GM21619 (cell line): ENCODE measurements at regions not wholly inside any gene's neighbourhood (a gene's known extent, or its start where the extent isn't known, plus 50 kb on each side); places are given as distances from the start of the nearest gene placed in this dataset.
"Not testable (repeated sequence)": the region's sequence is repeated elsewhere in the genome, so short reads cannot be mapped to it uniquely, and the experiment has no call there.

Experiments used
- ATAC-seq: cut with Tn5 transposase; IDR thresholded peaks from one replicate; pipeline ENCODE4 v1.9.1; 2021; ENCODE audit not compliant: unreplicated experiment

DNA sequence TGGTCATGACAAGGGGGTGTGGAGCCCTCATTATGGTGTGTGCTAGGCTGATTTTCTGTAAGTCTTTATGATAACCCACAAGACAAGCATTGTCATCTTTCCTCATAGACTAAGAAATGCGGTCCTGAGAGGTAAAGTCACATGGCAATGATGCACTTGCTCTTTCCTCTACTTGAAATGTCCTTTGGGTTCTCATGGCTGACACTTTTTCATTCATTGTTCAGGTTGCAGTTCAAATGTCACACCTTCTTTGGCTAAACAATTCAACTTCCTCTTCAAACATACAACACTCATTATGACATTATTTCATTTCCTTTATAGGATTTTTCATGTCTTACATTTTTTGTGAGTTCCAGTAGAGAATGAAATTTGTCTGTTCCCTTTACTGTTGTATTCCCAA lies 323.6 kb upstream of the PRR16 start:
- no peak for ATAC-seq

DNA sequence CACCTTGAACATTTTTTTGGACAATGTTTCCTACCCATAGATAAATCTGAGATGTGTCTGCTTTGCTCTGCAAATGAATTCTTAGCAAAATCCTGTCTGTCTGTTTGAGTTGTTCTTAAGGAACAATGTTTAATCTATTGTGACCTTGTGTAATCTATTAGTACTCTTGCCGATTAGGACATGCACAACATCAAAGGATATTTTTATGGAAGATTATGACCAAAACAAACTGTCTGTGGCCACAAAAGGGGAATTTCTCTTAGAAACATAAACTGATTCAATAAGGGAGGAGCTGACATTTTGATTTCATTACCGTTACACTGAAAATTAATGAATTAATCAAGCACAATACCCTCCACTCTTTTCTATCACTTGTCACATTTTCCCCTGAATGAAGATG lies 323.0 kb upstream of the PRR16 start:
- ATAC-seq, result no peak

DNA sequence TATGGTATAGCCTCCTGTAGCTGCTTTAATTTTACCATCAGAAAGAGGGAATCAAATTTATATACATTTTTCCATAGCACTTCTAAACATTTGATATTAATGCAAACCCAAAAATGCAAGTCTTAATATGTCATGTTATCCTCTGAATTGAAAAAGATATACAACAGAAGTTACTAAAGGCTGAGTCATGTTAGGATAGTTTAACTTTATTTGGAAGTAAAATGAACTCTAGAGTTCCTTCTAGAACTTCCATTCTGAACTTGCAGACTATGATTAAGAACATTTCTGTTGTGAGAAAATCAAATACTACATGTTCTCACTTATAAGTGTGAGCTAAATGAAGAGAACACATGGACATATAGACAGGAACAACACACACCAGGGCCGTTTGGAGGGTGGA lies 317.3 kb upstream of the PRR16 start:
- no peak for ATAC-seq

DNA sequence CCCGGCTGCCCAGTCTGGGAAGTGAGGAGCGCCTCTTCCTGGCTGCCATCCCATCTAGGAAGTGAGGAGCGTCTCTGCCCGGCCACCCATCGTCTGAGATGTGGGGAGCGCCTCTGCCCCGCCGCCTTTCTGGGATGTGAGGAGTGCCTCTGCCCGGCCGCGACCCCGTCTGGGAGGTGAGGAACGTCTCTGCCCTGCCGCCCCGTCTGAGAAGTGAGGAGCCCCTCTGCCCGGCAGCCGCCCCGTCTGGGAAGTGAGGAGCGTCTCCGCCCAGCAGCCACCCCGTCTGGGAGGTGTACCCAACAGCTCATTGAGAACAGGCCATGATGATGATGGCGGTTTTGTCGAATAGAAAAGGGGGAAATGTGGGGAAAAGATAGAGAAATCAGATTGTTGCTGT lies 316.2 kb upstream of the PRR16 start:
- not testable (repeated sequence) for ATAC-seq

DNA sequence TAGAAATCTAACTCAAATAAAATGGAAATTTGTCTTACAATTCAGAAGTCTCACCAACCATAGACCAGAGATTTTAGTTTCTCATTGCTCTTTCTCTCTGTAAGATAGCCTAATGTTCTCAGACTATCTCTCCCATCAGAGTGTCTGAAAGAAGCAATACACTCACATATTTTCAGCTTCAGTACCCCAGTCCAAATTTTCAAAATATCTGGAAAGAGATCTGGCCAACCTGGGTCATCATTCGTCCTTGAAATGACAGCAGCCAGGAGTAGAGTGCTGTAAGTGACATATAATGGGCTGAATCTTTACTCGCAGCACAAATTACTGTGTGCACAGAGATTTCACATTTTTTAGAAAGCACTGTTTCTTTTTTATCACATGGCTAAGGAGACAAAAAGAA lies 313.3 kb upstream of the PRR16 start:
- no peak for ATAC-seq

DNA sequence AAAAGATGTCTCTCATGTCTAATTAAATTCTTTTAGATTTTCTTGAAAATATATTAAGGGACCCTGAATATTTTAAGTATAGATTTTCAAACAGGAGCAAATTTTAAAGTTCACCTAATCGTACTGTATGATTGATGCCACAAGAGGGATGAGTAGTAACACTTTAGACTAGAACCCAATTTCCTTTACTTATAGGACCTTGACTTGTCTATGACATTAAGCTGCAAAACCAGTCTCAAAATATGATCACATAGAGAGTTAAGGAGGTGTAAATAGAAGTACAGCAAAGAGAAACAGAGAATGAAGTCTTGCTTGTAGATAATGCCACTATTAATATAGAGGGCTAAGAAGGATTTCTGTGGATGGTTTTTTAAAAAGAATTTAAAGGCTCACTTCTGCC lies 312.9 kb upstream of the PRR16 start:
- ATAC-seq, result no peak

DNA sequence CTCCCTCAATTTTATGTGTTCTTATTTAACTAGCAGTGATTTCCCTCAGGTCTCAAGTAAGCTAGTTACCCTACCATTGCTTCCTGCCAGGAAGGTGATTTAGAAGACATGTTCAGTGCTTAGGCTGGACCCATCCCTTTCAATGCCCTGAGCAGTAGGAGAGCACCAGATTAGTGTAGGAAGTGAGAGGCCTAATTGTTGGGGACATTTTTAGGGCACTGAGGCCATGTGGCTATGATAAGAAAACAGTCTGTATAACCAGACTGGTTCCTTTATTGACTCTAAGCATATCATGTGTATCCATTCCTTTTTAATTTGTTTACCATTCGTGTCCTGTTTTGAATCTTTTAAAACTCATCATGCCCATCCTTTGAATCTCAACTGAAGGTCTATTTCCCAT lies 312.3 kb upstream of the PRR16 start:
- ATAC-seq, result no peak

DNA sequence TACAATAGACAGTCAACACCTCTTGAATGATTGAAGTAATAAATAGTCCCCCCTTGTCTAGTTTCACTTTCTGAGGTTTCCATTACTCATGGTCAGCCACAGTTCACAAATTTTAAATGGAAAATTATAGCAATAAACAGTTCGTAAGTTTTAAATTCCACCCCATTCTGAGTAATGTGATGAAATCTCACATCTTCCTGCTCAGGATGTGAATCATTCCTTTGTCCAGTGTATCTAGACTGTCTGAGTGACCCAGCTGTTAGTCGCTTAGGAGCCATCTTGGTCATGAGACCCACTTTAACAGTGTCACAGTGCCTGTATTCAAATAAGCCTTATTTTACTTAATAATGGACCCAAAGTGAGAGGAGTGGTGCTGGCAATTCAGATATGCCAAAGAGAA lies 311.6 kb upstream of the PRR16 start:
- ATAC-seq, result no peak

DNA sequence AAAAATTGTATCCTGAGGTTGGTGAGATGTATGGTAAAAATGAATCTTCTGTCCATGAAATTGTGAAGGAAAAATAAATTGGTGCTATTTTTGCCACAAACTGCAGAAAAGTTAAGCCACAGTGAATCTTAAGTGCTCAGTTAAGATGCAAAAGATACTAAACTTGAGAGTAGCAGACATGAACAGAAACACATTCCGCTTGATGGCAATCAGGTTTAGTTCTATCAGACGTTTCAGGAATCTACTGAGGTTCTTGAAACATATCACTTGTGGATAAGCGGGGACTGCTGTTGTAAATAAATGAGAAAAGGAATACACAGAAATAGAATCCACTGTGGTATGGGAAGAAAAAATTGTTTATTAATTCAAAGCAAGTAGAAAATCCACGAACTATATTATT lies 311.2 kb upstream of the PRR16 start:
- ATAC-seq, result no peak

DNA sequence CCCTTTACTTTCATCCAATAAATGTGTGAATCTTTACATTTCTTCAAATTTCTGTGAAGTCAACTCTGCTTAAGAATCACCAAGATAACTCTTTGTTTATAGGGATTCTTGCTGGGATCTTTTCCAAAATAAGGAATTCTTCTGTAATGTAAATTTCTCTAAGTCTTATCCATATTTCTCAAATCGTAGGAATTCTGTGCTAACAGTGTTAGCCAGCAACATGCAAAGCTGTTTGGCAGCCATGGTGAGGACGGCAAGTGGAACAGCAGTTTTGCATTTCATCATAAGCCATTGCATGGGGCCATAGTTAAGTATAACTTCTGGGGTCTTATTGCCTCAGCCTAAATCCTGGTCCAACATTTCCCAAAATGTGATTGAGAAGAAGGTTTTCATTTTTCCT lies 310.5 kb upstream of the PRR16 start:
- ATAC-seq, result no peak

DNA sequence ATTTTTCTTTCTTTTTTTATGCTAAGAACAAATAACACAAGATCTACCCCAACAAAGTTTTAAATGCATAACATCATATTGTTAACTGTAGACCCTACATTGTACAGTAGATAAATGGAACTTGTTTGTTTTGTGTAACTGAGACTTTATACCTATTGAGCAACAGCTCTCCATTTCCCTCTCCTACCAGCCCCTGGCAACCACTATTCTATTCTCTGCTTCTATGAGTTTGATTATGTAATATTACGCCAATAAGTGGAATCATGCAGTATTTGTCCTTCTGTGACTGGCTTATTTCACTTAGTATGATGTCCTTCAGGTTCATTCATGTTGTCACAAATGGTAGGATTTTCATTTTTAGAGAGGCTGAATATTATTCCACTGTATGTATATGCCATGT lies 308.2 kb upstream of the PRR16 start:
- no peak for ATAC-seq

DNA sequence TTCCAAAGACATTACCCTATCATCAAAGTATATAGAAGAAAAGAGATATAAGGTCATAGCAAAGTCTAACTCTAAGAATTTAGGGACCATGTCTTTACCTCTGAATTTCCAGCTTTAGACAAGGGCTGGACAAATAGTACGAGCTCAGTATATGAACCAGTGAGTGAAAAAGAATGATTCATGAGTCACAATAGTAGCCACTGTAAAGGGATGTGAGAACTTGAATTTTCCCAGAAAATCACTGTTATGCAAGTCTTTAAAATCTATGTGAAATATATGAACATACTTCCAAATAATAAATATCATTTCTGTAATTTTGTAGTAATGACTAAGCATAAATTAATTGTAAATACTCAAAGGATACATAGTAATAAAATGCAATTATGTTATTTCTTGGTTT lies 305.9 kb upstream of the PRR16 start:
- no peak for ATAC-seq

DNA sequence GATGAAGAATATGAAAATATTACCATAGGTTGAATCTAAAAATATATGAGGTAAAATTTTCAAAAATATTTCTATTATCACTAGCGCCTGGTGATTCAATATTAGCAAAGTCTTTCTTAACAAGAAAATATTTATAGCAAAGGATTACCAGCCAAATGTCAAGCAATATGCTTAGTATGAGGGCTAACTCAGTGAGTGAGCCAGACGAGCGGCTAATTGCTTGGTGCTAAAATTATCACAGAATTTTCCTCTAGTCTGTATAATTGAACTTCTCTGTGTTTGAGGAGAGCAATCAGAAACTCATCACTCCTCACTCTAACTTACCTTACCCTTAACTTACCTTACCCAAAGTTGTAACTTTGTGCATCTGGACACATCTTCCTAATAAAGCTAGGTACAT lies 304.9 kb upstream of the PRR16 start:
- ATAC-seq, result no peak

DNA sequence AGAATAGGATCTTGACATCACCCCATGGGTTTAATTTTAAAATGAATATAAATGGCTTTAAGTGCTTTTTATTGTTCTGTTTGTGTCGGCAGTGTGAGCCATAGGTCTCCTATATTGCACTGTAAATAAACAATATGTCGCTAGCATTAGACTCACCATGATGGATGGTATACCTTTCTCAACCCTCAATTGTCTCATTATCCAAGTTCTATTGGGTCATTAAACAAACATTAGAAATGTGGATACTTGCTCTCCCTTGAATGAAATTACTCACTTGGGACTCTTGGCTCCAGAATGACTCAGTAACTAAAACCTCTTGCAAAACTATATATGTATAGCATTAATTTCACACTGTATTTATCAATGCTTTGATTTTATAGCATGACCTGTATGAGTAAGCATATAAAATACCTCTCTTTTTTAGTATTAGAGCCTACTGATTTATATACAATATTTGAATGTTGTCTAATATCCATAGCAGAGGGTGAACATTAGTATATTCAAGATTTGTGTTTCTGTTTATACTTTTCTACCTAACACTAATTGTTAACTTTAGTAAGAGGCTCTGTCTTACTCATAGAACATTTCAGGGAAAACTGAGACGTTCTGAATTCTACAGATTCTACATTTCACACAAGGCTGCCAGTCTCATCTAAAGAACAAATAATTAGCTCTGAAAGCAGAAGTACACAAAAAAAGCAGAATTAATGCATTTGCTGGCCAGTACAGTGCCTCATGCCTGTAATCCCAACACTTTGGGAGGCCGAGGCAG lies 303.8 kb upstream of the PRR16 start:
- no peak for ATAC-seq

DNA sequence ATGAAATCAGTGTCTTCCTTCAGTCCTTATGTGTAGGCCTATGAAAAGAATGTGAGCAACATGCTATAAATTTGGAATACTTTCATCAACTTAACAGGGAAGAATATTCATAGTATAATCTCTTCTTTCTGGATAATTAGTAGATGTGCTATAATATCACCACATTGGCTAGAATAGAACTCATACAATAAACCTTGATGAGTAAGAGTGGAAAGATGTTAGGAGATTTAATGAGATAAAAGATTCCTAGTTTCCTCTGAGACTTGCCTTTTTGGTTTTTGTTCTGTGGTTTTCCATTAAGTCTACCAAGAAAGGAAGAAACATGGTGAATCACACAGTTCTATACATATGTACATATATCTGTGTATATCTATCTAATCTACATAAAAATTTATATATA lies 301.8 kb upstream of the PRR16 start:
- ATAC-seq, result no peak

DNA sequence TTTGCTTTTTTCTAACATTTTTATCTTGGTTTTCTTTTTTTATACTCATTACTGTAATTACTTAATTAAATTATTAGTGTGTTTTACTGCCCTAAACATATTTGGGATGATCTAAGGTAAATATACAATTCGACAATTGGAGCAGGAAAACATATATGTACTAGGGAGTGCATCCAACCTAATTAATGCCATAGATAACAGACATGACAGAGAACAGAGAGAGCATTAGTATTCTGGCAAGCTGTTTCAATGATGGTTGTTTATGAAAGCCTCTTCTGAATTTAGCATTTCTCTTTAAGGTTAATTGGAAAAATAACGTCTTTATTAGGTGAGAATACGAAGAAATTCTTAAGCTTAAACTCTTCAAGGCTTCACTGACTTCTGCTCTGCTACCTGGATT lies 300.1 kb upstream of the PRR16 start:
- no peak for ATAC-seq

DNA sequence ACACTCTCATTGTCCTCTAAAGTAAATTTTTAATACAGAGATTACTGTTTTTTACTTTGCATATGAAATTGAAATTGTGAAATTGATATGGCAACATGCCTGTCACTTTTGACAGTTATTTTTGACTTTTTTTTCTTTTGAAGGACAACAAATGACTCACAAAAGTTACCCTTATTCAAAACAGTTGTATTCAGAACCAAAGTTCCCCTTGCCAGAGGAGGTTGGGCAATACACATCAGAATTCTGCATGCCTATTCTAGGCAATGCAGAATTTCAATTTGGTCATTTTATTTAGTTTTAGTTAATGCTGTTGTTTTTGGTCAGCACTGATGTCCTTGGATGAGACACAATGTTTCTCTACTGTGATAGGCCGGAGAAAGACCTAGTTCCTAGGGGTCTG lies 299.1 kb upstream of the PRR16 start:
- ATAC-seq, result no peak

DNA sequence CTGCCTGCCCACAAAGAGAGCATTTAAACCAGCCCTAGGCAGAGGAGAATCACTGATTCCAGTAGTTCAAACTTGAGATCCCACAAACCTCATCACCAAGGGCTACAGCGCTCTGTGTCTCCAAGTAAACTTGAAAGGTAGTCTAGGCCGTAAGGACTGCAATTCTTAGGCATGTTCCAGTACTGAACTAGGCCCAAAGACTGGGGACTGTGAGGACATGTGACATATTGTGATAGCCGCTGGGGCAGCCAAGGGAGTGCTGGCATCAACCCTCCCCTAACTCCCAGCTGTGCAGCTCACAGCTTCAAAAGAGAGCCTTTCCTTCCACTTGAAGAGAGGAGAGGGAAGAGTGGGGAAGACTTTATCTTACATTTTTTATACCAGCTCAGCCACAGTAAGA lies 291.0 kb upstream of the PRR16 start:
- no peak for ATAC-seq

DNA sequence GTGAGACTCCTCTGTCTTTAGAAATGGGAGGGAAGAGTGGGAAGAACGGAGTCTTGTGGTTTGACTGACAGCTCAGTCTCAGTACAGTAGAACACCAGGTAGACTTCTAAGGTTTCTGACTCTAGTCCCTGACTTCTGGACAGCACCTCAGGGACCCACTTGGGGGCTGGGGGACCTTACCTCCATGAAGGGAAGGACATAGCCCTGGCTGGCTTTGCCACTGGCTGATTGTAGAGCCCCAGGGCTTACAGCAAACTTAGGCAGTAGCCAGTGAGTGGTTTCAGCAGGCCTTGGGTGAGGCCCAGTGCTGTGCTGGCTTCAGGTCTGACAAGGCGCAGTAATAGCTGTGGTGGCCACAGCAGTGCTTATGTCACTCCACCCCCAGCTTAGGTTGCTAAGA lies 290.0 kb upstream of the PRR16 start:
- no peak for ATAC-seq

DNA sequence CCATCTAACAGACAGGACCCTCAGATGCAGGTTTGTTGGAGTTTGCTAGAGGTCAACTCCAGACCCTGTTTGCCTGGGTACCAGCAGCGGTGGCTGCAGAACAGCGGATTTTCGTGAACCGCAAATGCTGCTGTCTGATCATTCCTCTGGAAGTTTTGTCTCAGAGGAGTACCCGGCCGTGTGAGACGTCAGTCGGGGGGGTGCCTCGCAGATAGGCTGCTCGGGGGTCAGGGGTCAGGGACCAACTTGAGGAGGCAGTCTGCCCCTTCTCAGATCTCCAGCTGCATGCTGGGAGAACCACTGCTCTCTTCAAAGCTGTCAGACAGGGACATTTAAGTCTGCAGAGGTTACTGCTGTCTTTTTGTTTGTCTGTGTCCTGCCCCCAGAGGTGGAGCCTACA lies 282.9 kb upstream of the PRR16 start:
- not testable (repeated sequence) for ATAC-seq

DNA sequence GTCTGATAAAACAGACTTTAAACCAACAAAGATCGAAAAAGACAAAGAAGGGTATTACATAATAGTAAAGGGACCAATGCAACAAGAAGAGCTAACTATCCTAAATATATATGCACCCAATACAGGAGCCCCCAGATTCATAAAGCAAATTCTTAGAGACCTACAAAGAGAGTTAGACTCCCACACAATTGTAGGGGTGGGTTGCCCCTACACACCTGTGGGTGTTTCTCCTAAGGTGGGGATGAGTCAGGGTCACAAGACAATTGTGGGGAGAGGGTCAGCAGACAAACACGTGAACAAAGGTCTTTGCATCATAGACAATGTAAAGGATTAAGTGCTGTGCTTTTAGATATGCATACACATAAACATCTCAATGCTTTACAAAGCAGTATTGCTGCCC lies 269.4 kb upstream of the PRR16 start:
- not testable (repeated sequence) for ATAC-seq

DNA sequence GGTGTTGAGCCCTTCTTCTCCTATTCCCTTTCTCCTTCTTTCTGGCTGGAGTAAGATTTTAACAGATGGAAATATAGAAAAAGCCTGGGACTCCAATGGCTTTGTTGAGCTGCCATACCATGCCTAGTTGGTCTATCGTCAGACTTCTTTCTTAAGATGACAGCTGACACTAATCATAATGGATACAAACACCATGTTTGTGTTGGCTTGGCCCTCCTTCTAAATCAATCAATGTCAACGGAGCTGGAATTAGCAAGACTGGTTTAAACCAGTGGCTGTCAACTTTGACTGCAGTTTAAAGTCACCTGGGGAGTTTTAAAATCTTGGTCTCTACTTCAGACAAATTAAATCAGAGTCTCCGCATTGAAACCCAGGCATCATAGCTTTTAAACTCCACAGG lies 264.5 kb upstream of the PRR16 start:
- no peak for ATAC-seq

DNA sequence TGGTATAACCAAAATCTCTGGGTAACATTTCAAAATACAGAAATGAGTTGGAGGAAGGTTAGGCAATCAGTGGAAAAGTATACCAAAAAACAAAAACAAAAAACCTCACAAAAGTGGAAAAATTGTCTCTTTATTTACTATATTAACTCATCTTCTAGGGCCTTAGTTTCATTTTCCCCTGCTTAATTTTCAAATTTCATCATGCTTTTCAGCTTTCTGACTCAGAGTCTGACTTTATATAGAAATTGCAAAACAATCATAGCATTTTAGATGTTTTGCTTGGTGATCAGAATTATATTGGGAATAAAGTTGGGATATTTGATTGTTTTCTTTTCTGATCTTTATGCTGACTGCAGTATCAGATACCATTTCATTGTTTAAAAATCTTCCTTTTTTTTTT lies 257.0 kb upstream of the PRR16 start:
- no peak for ATAC-seq

DNA sequence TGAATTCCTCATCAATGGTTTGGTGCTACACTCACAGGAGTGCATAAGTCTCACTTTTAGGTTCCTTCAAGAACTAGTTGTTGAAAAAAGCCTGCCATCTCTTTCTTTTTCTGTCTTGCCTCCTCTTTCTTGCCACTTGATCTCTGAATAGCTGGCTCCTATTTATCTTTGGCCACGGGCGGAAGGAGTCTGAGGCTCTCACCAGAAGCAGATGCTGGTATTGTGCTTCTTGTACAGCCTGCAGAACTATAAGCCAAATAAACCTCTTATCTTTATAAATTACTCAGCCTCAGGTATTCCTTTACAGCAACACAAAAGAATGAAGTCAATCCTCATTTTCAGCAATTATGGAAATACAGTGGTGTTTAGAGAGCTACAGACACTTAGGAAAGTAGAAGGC lies 247.1 kb upstream of the PRR16 start:
- ATAC-seq, result no peak
